NCI-H2029 treated with DMSO at 0.1 percent for 48 hours (cell line): ENCODE measurements at regions not wholly inside any gene's neighbourhood (a gene's known extent, or its start where the extent isn't known, plus 50 kb on each side); places are given as distances from the start of the nearest gene placed in this dataset.

Experiments
- DNase-seq: peaks from one replicate; lab custom pipeline; 2025; lab: John Stamatoyannopoulos, UW

DNA sequence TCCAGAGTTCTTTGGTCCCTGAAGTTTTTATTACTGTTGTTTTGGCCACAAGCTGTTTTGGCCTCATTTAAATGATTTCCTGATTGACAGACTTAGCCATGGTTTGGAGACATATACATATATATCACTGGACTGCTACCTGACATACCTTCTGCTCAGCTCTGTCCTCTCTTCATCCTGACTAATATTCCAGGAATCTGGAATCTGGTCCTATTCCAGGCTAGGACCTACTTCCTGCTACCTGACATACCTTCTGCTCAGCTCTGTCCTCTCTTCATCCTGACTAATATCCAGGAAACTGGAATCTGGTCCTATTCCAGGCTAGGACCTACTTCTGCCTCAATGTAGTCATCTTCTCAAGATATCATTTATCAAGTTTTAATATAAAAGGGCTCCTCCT, 724.4 kb upstream of the ROBO1 start:
- no peak for DNase-seq

DNA sequence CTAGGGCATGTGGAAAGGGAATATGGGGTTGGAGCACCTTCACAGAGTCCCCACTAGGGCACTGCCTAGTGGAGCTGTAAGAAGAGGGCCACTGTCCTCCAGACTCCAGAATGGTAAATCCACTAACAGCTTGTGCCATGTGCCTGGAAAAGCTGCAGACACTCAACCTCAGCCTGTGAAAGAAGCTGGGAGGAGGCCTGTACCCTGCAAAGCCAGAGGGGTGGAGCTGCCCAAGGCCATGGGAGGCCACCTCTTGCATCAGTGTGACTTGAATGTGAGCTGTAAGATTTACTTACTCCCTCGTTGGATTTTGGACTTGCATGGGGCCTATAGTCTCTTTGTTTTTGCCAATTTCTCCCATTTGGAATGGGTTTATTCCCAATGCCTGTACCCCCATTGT, 705.2 kb upstream of the ROBO1 start:
- no peak for DNase-seq

DNA sequence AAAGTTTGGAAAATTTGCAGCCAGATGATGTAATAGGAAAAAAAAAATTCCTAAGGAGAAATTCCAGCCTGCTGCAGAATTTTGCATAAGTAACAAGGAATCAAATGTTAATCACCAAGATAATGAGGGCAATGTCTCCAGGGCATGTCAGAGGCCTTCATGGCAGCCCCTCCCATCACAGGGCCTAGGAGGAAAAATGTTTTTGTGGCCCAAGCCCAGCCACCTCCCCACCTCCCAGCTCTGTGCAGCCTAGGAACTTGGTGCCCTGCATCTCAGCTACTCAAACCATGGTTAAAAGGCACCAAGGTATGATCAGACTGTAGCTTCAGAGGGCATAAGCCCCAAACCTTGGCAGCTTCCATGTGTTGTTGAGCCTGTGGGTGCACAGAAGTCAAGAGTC, 704.7 kb upstream of the ROBO1 start:
- DNase-seq: no peak

DNA sequence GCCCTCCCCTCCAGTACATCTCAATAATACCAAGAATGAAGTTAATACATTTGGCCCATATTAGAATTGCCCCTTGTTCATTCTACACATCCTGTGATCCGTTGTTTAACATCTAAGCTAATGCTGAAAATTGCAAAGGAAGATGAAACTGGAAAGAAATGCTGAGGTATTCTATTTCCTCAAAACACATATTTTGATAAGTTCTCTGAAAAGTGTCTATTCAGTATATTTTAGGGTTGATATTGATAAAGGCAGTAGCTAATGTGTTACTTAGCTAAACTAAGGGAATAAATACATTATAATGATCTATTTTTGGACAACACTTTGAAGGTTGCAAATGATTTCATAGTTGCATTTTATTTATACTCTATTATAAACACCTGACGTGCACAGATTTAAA, 702.6 kb upstream of the ROBO1 start:
- no peak for DNase-seq

DNA sequence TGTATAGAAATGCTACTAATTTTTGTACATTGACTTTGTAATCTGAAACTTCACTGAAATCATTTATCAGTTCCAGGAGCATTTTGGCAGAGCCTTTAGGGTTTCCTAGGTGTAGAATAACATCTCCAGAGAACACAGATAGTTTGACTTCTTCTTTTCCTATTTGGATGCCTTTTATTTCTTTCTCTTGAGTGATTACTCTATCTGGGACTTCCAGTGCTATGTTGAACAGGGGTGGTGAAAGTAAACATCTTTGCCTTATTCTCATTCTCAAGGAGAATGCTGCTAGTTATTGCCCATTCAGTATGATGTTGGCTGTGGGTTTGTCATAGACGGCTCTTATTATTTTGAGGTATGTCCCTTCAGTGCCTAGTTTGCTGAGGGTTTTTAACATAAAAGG, 697.9 kb upstream of the ROBO1 start:
- DNase-seq: no peak

DNA sequence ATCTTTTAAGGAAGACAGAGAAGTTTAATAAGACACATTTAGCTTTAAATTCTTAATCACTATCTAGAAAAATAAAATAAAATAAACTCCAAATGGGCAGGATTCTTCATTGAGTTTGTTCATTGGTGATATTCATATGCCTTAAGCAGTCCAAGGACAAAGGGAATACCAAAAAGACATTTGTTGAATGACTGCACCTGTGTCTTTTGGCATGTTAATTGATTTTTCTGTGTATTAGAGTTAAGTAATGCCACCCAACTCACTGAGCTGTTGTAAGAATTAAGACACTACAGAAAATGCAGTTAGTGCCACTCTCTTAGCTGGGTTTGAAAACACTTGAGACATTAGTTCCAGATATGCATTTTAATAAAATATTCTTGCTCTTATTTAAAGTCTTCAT, 683.6 kb upstream of the ROBO1 start:
- DNase-seq: no peak

DNA sequence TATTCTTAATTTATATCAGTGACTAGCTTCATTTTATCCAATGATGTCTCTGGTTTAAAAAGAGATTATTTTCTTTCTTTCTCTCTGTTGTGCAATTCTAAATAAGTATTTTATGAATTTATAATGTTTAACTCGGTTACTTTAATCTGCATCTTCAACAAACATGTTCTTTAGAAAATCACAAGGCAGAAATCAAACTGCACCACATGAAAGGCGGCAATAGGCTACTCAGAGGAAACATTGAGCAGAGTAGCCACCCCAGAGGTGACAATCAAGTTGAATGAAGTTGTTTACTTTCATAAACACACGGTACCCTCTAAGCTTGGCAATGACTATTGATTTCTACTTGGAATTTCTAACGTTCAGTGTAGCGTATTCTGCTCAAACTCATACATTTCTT, 677.8 kb upstream of the ROBO1 start:
- no peak for DNase-seq

DNA sequence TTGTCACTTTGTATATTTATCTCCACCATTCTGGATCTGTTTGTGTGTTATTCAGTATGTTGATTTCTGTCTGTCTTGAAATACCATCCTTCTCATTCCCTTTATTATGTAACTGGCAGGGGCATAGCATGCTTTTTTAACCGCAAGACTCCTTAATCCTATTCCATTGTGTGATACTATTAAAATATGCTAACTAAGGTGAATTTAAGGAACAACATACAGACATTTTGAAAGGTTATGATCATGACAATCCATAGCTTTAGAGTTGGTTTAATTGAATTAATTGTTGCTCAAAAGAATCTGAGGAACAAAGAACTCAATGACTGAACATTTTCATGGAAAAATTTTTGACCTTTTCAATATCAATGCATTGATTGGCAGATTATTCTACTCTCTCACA, 677.3 kb upstream of the ROBO1 start:
- DNase-seq: no peak

DNA sequence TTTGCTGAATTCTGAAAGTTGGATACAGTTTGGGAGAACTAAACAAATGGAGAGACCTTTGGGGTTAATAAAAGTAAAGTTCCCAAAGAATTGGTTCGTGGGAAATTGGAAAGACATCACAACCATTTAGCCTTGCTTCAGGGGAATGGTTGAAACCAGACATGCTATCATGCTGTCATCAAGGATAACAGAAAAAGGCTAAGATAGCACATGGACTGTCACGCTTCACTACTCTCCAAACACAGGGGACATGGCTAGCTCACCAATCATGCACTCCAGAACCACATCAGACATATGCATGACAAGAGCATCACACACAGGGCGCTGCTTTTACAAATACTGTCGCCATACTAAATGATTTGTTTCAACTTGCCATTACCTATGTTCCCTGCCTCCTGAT, 671.7 kb upstream of the ROBO1 start:
- DNase-seq: no peak

DNA sequence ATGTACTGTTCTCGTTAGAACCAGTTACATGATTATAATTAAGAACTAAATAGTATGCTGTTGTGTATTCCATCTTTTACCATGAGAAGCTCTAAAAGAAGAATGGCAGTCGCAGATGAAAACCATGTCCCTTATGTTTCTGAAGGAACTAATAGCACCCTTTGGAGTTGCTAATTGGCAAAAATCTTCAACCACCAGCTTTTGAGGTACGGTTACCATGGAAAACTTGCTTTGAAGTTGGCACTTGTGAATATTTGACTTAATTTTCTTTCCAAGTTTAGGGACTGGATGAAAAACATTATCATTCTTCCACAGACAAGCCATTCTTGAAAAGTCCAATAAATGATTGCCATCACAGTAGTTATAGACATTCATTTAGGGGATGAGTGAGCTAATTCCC, 666.6 kb upstream of the ROBO1 start:
- no peak for DNase-seq

DNA sequence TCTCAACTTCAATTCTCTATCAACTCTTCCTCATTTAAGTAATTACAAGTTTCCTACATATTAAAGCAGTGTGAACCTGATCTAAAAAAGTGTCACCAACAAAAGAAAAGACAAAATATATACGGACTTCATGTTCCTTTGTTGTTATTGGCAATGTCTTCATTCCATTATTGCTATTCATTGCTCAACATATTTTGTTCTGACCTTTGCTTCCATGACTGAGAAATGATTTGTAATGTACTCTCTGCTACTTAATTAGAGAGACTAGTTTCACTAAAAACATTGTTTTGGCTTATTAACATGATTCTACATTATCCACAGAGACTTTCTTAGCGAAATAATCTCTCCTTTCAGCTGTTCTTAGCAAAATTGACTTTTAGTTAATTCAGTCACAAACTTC, 657.2 kb upstream of the ROBO1 start:
- no peak for DNase-seq

DNA sequence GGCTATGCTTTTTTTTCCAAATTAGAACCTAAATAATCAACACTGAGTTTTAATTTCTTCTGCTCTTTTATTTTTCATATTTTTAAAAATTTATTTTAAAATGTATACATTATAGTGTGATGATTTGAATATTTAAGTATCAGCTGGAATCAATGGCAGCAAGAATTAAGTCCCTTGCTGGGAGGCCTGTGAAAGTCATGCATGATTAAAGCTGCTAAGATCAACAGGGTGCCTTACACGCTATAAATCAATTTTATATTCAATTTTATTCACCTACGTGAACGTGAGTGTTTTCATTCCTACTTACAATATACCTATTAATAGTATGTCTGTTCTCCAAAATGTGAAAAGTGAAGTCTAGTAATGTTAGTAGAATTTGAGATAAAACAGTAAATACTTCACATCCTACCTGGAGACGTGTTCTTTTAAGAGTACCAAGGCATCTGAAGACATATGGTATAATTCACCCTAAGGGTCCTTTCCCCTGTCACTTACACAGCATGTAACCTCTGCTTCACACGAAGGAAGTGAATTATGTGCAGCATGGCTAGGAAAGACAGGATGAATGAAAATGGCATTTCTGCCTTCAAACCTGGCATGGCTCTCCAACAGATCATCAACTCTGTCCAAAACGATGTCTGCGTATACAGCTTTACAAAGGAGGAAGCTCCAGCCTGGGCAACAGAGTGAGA, 640.4 kb upstream of the ROBO1 start:
- no peak for DNase-seq

DNA sequence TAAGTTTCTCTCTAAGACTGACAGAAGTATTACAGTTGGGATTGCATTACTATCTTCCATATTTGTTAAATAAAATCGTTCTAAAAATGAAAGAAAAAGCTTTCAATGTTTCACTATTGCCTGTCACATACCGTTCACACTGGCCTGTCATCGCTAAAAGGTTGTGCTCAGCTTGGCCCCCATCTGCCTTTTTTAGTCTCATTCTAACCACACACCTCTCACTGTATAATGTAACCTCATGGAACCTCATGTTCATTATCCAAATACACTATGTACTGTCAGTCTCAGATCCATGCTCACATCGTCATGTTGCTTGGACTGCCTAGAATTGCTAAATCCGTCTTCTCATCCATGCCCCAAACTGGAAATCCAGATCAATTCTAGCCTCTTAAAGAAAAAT, 637.8 kb upstream of the ROBO1 start:
- DNase-seq: no peak

DNA sequence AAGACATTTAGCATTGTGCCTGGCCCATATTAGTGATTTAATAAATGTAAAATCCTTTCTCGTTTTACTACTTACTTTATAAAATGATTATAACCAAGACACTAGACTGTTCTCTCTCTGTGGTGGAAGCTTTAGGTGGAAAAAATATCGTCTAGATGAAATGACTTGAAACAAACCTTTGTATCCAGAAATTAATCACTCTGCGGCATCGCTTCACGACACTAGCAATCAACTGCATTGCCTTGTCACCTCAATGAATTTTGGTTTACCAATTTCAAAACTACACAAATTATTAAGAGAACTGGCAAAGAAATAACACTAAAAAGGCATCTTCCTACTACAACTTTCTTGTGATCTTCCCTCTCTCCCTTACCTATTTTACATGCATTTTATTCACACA, 627.2 kb upstream of the ROBO1 start:
- DNase-seq: no peak

DNA sequence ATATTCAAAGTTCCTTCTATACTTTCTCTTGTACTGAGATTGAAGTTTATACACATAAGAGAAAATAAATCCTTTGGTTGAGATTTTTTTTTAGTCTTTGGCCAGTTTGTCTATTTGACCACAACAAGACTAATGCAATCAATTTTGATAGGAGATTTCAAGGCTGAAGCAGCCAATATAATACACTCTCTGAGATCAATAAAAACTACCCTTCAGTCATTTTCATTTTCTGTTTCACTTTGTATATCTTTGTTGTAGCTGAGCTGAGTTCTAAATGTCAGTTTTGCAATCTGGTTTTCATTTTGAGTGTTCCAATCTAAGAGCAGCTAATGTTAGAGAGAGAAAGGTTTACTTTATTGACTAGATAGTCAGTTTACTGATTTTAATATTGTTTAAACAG, 623.8 kb upstream of the ROBO1 start:
- DNase-seq: no peak

DNA sequence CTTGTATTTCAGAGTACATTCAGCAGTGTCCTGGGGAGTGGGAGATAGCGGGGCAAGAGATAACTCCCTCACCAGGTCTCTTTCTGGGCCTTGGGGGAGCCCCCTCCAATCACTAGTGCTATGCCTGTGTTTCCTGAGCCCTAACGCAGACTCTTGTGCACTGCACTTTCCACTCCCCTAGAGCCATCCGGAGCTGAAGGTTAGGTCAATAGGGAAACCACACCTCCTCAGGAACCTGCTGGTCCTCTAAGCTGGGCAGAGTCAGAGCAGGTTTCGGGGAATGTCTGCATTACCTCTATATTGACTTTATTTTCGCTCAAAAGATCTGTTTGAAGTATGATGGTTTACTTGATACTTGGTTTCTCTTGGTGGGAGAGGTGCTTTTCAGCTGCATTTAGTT, 617.0 kb upstream of the ROBO1 start:
- DNase-seq: no peak

DNA sequence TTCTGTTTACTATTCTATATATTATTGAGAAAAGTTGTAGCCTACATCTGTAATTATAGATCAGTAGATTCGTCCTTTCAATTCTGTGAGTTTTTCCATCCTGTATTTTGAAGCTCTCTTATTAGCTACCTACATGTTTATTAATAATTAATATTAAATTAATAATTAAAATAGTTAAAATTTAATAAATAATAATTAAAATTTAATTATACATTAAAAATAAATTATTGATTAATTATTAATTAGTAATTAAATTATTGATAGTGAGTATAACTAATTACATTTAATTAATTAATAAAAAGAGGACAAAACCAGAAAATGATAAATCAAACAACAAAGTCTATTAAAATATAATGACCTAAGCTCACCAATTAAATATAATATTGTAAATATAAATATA, 606.6 kb upstream of the ROBO1 start:
- no peak for DNase-seq

DNA sequence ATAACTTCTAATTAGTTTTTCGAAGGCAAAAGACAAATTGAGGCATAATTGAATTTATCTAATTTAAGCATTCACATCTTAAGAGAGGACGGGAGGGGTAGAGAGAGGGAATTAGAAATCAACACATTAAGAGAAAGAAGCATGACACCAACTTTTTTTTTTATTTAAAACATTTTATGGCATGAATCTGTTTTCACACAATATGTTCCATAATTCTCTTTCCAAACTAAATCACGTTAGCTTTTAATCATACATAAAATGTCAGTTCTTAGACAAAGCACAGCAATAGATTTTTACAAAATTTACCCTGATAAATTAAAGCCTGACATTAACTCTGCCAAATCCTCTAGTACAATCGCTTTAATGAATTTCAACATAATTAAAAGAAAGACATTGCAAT, 600.8 kb upstream of the ROBO1 start:
- DNase-seq: no peak

DNA sequence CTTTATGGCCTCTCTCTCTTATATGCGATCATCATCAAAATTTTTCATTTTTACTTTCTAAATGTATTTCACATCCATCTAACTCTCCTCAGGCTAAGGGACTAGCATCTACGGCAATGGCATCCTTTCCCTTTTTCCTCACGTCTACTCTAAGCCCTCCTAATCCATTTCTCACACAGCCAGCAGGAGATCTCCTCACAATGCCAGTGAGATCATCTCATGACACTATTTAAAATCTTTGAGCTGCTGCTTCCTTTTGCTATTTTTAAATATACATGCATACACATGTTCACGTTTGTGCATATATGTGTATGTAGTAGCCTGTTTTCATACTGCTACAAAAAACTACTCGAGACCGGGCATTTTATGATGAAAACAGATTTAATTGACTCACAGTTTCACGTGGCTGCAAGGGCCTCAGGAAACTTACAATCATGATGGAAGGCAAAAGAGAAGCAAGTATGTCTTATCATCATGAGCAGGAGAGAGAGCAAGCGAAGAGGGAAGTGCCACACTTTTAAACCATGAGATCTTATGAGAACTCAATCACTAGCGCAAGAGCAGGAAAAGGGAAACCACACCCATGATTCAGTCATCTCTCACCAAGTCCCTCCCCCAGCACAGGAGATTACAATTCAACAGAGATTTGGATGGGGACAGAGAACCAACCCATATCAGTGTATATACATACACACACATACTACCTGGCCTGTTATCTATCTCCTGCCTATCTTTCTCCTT, 599.2 kb upstream of the ROBO1 start:
- no peak for DNase-seq

DNA sequence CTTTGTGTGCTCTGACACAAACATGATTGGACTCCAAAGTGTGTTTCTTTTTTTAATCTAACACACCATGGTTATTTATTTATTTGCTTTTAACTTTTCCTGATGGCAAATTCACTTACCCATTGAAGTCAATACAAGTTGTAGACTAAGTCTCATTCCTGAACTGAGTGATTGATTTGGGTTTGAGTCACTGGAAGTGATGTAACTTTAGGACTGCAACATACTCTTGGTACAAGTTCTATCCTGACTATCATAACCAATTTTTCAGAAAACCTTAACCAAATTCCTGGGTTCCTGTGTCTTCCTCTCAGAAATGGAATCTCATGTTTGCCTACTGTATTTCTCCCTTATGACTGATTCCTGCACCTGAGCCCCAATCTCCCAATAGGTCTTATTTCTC, 590.0 kb upstream of the ROBO1 start:
- DNase-seq: no peak

DNA sequence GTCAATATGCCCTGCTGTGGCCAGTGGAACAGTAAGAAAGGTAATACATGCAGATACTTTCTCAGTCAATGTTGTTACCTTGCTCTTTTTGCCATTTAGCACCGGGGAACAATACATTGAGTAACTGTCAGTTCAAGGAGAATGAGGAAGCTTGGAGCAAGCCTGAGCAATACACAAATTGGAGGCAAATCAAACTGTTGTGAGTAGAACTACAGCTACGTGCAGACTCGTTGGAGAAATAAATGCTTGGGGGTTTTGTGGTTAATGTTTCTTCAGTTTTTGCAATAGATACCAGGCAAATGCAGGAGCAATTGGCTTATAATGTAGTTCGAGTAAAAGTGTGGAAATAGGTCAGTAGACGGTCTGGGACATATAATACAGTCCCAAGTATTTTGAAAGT, 587.3 kb upstream of the ROBO1 start:
- DNase-seq: no peak

DNA sequence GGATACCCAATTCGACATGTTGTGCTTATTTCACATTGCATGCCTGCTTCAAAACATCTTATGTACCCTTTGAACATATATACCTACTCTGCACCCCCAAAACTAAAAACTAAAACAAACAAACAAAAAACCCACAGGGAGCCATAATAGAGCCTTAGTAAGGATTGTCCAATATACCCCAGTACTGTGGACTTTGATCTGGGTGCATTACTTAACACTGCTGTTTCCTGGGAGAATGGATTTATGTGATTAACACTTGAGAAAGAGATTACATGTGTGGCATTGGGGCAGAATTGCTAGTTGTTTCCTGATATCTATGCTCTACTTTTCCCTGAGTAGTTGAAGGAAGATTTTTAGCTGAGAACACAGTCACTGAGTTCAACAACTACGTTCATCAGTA, 583.4 kb upstream of the ROBO1 start:
- DNase-seq: no peak

DNA sequence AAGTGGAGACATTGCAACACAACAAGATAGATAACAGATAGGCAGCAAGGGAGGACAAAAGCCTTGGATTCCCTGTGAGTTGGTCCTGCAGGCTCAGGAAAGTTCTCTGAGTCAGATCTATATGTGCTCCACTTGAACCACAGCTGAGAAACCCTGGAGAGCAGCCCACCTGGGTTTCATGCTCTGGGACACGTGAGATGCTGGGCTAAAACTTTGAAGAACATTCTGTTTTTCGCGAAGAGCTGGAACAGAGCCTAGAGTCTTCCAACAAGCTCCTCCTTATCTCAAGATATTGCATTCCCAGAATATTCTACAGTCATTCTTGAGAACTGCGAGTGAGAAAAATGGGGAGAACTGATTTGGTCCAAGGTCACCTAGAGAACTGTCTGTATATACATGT, 583.0 kb upstream of the ROBO1 start:
- DNase-seq: no peak

DNA sequence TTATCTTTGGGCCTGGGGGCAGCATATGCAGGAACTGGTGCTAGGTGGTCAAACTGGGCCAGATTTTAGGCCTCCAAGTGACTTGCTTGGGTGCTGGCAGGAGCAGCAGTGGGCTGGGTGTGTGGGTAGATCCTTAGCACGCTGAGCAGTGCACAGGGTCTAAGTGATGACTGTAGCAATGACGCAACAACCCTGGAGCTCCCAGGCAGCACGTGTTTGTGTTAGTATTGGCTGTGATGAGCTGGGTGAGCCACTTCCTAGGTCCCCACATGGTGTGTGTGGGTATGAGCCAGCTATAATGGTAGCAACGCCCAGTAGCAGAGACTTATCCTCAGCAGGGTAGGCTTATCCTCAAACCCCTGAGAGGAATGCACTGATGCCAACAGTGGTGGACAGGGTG, 570.6 kb upstream of the ROBO1 start:
- no peak for DNase-seq
